CD4-positive, alpha-beta T cell (primary cell): ENCODE measurements at regions not wholly inside any gene's neighbourhood (a gene's known extent, or its start where the extent isn't known, plus 50 kb on each side); places are given as distances from the start of the nearest gene placed in this dataset.

Source experiments
- ATAC-seq: fragments of 200-7000 bp; cut with Tn5 transposase; one replicate; pipeline ENCODE4 v1.10.0; 2022; ENCODE audit warnings: mild to moderate bottlenecking; ENCODE audit not compliant: poor library complexity
- CTCF ChIA-PET: fragments of 350-600 bp; sonication (Branson Sonifier 250); formaldehyde crosslinking; loops from one replicate; lab custom pipeline; 2021; ENCODE audit warnings: antibody characterized with exemption, inconsistent platforms; lab: Charles Lee
- POLR2A ChIA-PET: fragments of 350-600 bp; sonication (Branson Sonifier 250); formaldehyde crosslinking; loops from one replicate; lab custom pipeline; 2021; ENCODE audit warnings: antibody characterized with exemption, inconsistent platforms; lab: Charles Lee
- DNase-seq, 14 experiments: peaks; one replicate each; pipeline ENCODE4 v3.0.0-alpha.2; 2013 to 2020; ENCODE audit warnings: mixed read lengths in 2 of 14
- H3K27ac ChIP-seq, 2 donors: one replicate each; pipeline versions ENCODE4 v1.5.1 to v1.7.0; 2013; ENCODE audit warnings: low read length in 2 of 2, low read depth in 1 of 2, mild to moderate bottlenecking in 1 of 2
- H3K27me3 ChIP-seq, 2 experiments: 1 replicate in 1 of 2; 2 replicates in 1 of 2; pipeline versions ENCODE4 v1.6.1 to v1.7.0; 2013; ENCODE audit warnings: low read length in 2 of 2, control low read depth in 1 of 2, mild to moderate bottlenecking in 1 of 2, moderate library complexity in 1 of 2; ENCODE audit not compliant: insufficient read depth in 2 of 2, control insufficient read depth in 1 of 2
- H3K36me3 ChIP-seq: one replicate; pipeline ENCODE4 v1.6.1; 2013; ENCODE audit warnings: low read length, control low read depth; ENCODE audit not compliant: insufficient read depth
- H3K4me1 ChIP-seq: one replicate; pipeline ENCODE4 v1.6.1; 2013; ENCODE audit warnings: low read length, control low read depth; ENCODE audit not compliant: insufficient read depth
- H3K4me3 ChIP-seq: one replicate; pipeline ENCODE4 v1.5.1; 2013; ENCODE audit warnings: mild to moderate bottlenecking, low read length, moderate library complexity
- H3K9me3 ChIP-seq, 2 experiments: 1 replicate in 1 of 2; 2 replicates in 1 of 2; pipeline versions ENCODE4 v1.6.1 to v1.7.0; 2013; ENCODE audit warnings: low read length in 2 of 2, mild to moderate bottlenecking in 2 of 2, control low read depth in 1 of 2, moderate library complexity in 1 of 2; ENCODE audit not compliant: control insufficient read depth in 1 of 2, insufficient read depth in 1 of 2
- H3K27ac Mint-ChIP-seq: one replicate; pipeline ENCODE4 v1.8.0; 2020; ENCODE audit warnings: mixed read lengths
- H3K27me3 Mint-ChIP-seq: one replicate; pipeline ENCODE4 v1.8.0; 2021; ENCODE audit warnings: mixed read lengths
- H3K36me3 Mint-ChIP-seq: one replicate; pipeline ENCODE4 v1.8.0; 2021; ENCODE audit warnings: low read depth, mixed read lengths
- H3K4me1 Mint-ChIP-seq: one replicate; pipeline ENCODE4 v1.8.0; 2021; ENCODE audit warnings: low read depth, mixed read lengths
- H3K4me3 Mint-ChIP-seq: one replicate; pipeline ENCODE4 v1.8.0; 2020; ENCODE audit warnings: mild to moderate bottlenecking, mixed read lengths
- H3K9me3 Mint-ChIP-seq: one replicate; pipeline ENCODE4 v1.8.0; 2020; ENCODE audit warnings: mixed read lengths
- CTCF ChIP-seq: fragments of 200-600 bp; IDR thresholded peaks from one replicate; pipeline ENCODE4 v1.8.0; 2022; ENCODE audit warnings: antibody characterized with exemption, mild to moderate bottlenecking
- intact Hi-C, 2 experiments: fragments of 100-400 bp; cut with DNase I in 1 of 2; cut with micrococcal nuclease in 1 of 2; formaldehyde crosslinking; loops; one replicate each; pipeline versions ENCODE4 v1.15.1 to v1.9.0; 2023 to 2025; cut with DNase I, micrococcal nuclease

- H3K27ac ChIP-seq, result no peak overlapping the region
- ATAC-seq, result no peak
- H3K27ac Mint-ChIP-seq, result peak overlapping the region; percentile 30
- no peaks in the 10 kb centered on the region for H3K36me3 ChIP-seq
- H3K4me3 Mint-ChIP-seq, result peak overlapping the region; percentile 66
- H3K36me3 Mint-ChIP-seq, result no peaks in the 10 kb centered on the region
- H3K27me3 ChIP-seq, result no peaks in the 10 kb centered on the region
- peaks cover 19% of the 10 kb centered on the region for H3K4me1 Mint-ChIP-seq
- POLR2A ChIA-PET, result interaction anchor here (1.2 to 1.3 kb wide), 2 partner anchors 22 to 71 kb away, joined by 3 read pairs; no protein-coding TSS in a partner anchor
- H3K4me3 ChIP-seq, result peak overlapping the region; percentile 35
- peaks cover 5% of the 10 kb centered on the region for H3K4me1 ChIP-seq
- TF ChIP-seq CTCF, result no peak
- DNase-seq, result peak in 1 of 14 experiments; percentile 26
- H3K9me3 ChIP-seq, result peaks cover 4 to 8% of the 10 kb centered on the region in 2 experiments
- H3K27me3 Mint-ChIP-seq, result no peaks in the 10 kb centered on the region
- CTCF ChIA-PET, result no interaction called here
- intact Hi-C loops, result no loop called here
- H3K9me3 Mint-ChIP-seq, result peaks cover 9% of the 10 kb centered on the region
These were observed 104.0 kb upstream of the SSTR1 start for GRCh38 chr14:38103542-38104225.

- Histone ChIP-seq H3K27me3 (no peaks in the 10 kb centered on the region), H3K4me1 (peaks cover 5% of the 10 kb centered on the region), H3K36me3 (no peaks in the 10 kb centered on the region), H3K27ac (no peak overlapping the region), H3K4me3 (no peak overlapping the region), H3K9me3 (peaks cover 0 to 8% of the 10 kb centered on the region in 2 experiments)
- Mint-ChIP-seq H3K27ac (no peak overlapping the region), H3K27me3 (no peaks in the 10 kb centered on the region), H3K9me3 (peaks cover 6% of the 10 kb centered on the region), H3K36me3 (no peaks in the 10 kb centered on the region), H3K4me3 (no peak overlapping the region), H3K4me1 (peaks cover 19% of the 10 kb centered on the region)
- intact Hi-C loops, result no loop called here
- ChIA-PET POLR2A (no interaction called here), CTCF (no interaction called here)
- TF ChIP-seq CTCF, result no peak
- DNase-seq, result no peak
- ATAC-seq, result no peak
These were observed 102.5 kb upstream of the SSTR1 start for GRCh38 chr14:38105106-38105702.

GRCh38 chr14:38107216-38107631, 100.5 kb upstream of the SSTR1 start:
- intact Hi-C loops, result no loop called here

More at GRCh38 chr14:38107216-38107631, 100.5 kb upstream of the SSTR1 start:
- Histone ChIP-seq H3K36me3 (no peaks in the 10 kb centered on the region), H3K4me1 (peaks cover 5% of the 10 kb centered on the region), H3K27me3 (no peaks in the 10 kb centered on the region), H3K27ac (no peak overlapping the region), H3K4me3 (no peak overlapping the region), H3K9me3 (no peaks in the 10 kb centered on the region)
- Mint-ChIP-seq H3K9me3 (peaks cover 4% of the 10 kb centered on the region), H3K4me1 (peaks cover 19% of the 10 kb centered on the region), H3K36me3 (no peaks in the 10 kb centered on the region), H3K27ac (no peak overlapping the region), H3K4me3 (no peak overlapping the region), H3K27me3 (no peaks in the 10 kb centered on the region)
- TF ChIP-seq CTCF, result no peak
- POLR2A ChIA-PET, result no interaction called here
- DNase-seq, result peak in 2 of 14 experiments; percentile 10 to 32
- no peak for ATAC-seq
- CTCF ChIA-PET, result no interaction called here
